SK-N-MC (cell line): ENCODE measurements at regions not wholly inside any gene's neighbourhood (a gene's known extent, or its start where the extent isn't known, plus 50 kb on each side); places are given as distances from the start of the nearest gene placed in this dataset.

Source experiments
- EZH2 ChIP-seq: fragments of 200-600 bp; sonication (generic); IDR thresholded peaks from one replicate; pipeline ENCODE4 v1.6.1; 2017; ENCODE audit warnings: antibody characterized with exemption
- FOXP2 ChIP-seq: optimal IDR thresholded peaks from 2 replicates; pipeline ENCODE3; 2011; ENCODE audit warnings: mild to moderate bottlenecking, moderate library complexity; ENCODE audit not compliant: insufficient read depth; ENCODE audit errors: extremely low read length, control extremely low read depth

DNA sequence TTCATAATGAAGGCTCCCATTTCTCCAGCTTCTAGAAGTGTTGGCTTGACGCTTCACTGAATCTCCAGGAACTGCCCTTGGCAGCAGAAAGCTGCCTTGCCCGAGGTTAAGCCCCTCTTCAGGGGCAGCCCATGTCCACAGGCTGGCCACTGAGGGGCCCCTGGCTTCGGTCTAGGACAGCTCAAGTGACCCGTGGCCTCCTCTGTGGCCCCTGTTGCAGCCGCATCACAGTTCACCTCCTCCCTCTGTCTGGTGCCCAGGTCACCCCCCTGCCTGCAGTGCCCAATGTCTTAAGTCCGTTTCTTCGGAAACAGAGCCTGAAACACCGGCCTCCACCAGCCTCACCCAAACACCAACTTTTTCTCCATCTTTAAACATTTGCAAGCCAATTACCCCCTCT, 279.2 kb upstream of the MKI67 start:
- TF ChIP-seq EZH2 (no peak), FOXP2 (no peak)
